ENCODE measurements at regions not wholly inside any gene's neighbourhood (a gene's known extent, or its start where the extent isn't known, plus 50 kb on each side); places are given as distances from the start of the nearest gene placed in this dataset.

- Histone ChIP-seq H2BK20ac (ENCODE audit: low read length) (no peak overlapping the region), H3K23ac (ENCODE audit: insufficient read length) (no peak overlapping the region), H3K4ac (replicated peaks; ENCODE audit: insufficient read length, low read depth, low read length) (no peak overlapping the region), H3K79me2 (ENCODE audit: control insufficient read depth in 1 of 2, insufficient read depth in 2 of 2, low read length in 2 of 2) (no peaks in the 10 kb centered on the region), H2BK15ac (ENCODE audit: low read length) (no peak overlapping the region), H2BK12ac (ENCODE audit: low read depth, low read length) (no peak overlapping the region), H4K91ac (replicated peaks; ENCODE audit: insufficient read length, low read length) (no peak overlapping the region), H3K56ac (replicated peaks; ENCODE audit: insufficient read length, low read depth, low read length) (no peak overlapping the region), H3K27ac (ENCODE audit: low read depth, low read length) (no peak overlapping the region), H3K4me2 (ENCODE audit: insufficient read depth in 1 of 2, low read depth in 2 of 2, low read length in 2 of 2) (no peak overlapping the region), H2AK5ac (ENCODE audit: low read depth, low read length) (no peak overlapping the region), H3K18ac (ENCODE audit: extremely low read depth, low read length) (no peak overlapping the region), H4K5ac (ENCODE audit: insufficient read length, low read depth, low read length) (no peak overlapping the region), H4K8ac (ENCODE audit: extremely low read depth, insufficient read depth, low read length) (no peak overlapping the region), H2AFZ (ENCODE audit: low read length) (no peak overlapping the region), H3K9me3 (ENCODE audit: insufficient read depth in 2 of 2, low read depth in 1 of 2, low read length in 1 of 2) (no peaks in the 10 kb centered on the region), H2BK120ac (replicated peaks; ENCODE audit: low read depth, low read length) (no peak overlapping the region), H3K9ac (replicated peaks in 1 of 4; ENCODE audit: extremely low read depth in 1 of 4, low read depth in 3 of 4, low read length in 3 of 4) (no peak overlapping the region), H3K27me3 (replicated peaks in 1 of 4; ENCODE audit: control insufficient read depth in 3 of 4, extremely low read depth in 1 of 4, insufficient read depth in 3 of 4, low read length in 3 of 4) (no peaks in the 10 kb centered on the region), H2BK5ac (ENCODE audit: low read depth, low read length) (no peak overlapping the region), H3K14ac (ENCODE audit: insufficient read length) (no peak overlapping the region), H3K4me1 (replicated peaks in 1 of 4; ENCODE audit: control insufficient read depth in 3 of 4, insufficient read depth in 4 of 4, low read length in 3 of 4) (peaks cover 0 to 2% (median under 1%) of the 10 kb centered on the region in 4 experiments; a peak in 2 of 7 replicates), H4K20me1 (replicated peaks in 1 of 2; ENCODE audit: control insufficient read depth in 1 of 2, insufficient read depth in 2 of 2, low read length in 2 of 2) (no peaks in the 10 kb centered on the region), H3K79me1 (ENCODE audit: low read depth, low read length) (no peaks in the 10 kb centered on the region), H3K36me3 (ENCODE audit: control insufficient read depth in 2 of 4, insufficient read depth in 4 of 4, low read length in 3 of 4) (no peaks in the 10 kb centered on the region), H3K4me3 (ENCODE audit: extremely low read depth in 1 of 4, insufficient read depth in 2 of 4, low read depth in 3 of 4, low read length in 4 of 4) (no peak overlapping the region), H3K23me2 (ENCODE audit: low read depth, low read length) (no peaks in the 10 kb centered on the region)
- 95% methylated on average over 5 of the region's 5 CpGs; no CpG with 5 or more reads in 1 of the 2 experiments for WGBS, 2 experiments (ENCODE audit: extremely low coverage in 1 of 2, insufficient coverage in 1 of 2, insufficient read length in 1 of 2, insufficient replicate concordance in 2 of 2, low coverage in 1 of 2, low lambda C conversion rate in 2 of 2, missing lambda C conversion rate in 1 of 2)
- DNase-seq (ENCODE audit: low read depth in 1 of 2, low spot score in 2 of 2) (no peak), FAIRE-seq (no peak)
- POLR2A ChIA-PET (ENCODE audit: partially characterized antibody) = no interaction called here
- CTCF ChIA-PET (ENCODE audit: partially characterized antibody) = interaction anchor here (1.5 to 2.2 kb wide), 2 partner anchors 36 to 41 kb away, joined by 5 to 6 read pairs; no protein-coding TSS in a partner anchor
- TF ChIP-seq MAFK (IDR thresholded peaks at IDR 0.05; ENCODE audit: low read depth, low read length) (no peak), SRF (IDR thresholded peaks at IDR 0.05; ENCODE audit: low read depth, low read length) (no peak), SAP30 (IDR thresholded peaks at IDR 0.05; ENCODE audit: insufficient read depth, insufficient replicate concordance, low read length) (no peak), EP300 (IDR thresholded peaks at IDR 0.05; ENCODE audit: borderline replicate concordance in 1 of 2, low read depth in 2 of 2, low read length in 2 of 2) (no peak), KDM4A (IDR thresholded peaks at IDR 0.05; ENCODE audit: low read depth, low read length, severe bottlenecking) (no peak), RAD21 (IDR thresholded peaks at IDR 0.05 in 1 of 2, conservative IDR thresholded peaks at IDR 0.05 in 1 of 2; ENCODE audit: low read depth in 2 of 2, low read length in 2 of 2) (no peak), SIX5 (IDR thresholded peaks at IDR 0.05; ENCODE audit: low read depth, low read length) (no peak), ATF3 (IDR thresholded peaks at IDR 0.05; ENCODE audit: insufficient read depth, low read depth, low read length) (no peak), CREB1 (IDR thresholded peaks at IDR 0.05) (no peak), HDAC6 (IDR thresholded peaks at IDR 0.05; ENCODE audit: low read depth, low read length) (no peak), USF2 (IDR thresholded peaks at IDR 0.05; ENCODE audit: low read length) (no peak), YY1 (IDR thresholded peaks at IDR 0.05; ENCODE audit: low read depth, low read length) (no peak), TCF12 (IDR thresholded peaks at IDR 0.05; ENCODE audit: low read depth, low read length) (no peak)
These were observed 270.9 kb upstream of the ANKH start for GRCh38 chr5:15142458-15142857.

Measured in H1 (cell line).